Body of pancreas (tissue), 4 donors: ENCODE measurements at regions not wholly inside any gene's neighbourhood (a gene's known extent, or its start where the extent isn't known, plus 50 kb on each side); places are given as distances from the start of the nearest gene placed in this dataset.
"Not testable (repeated sequence)": the region's sequence is repeated elsewhere in the genome, so short reads cannot be mapped to it uniquely, and the experiment has no call there.

Experiments used
- ATAC-seq: fragments of 150-250 bp; one replicate; pipeline ENCODE4 v1.9.1; 2016
- DNase-seq, 4 donors: peaks; one replicate each; pipeline ENCODE4 v3.0.0-alpha.2; 2019
- H3K27ac ChIP-seq, 4 donors: fragments of 200-600 bp; sonication (generic); 1 replicate in 3 of 4; 2 replicates in 1 of 4; pipeline versions ENCODE4 v1.5.1 to v1.6.1; 2016 to 2019; ENCODE audit warnings: mild to moderate bottlenecking in 1 of 4, mixed read lengths in 1 of 4, moderate library complexity in 1 of 4
- H3K27me3 ChIP-seq, 2 donors: fragments of 200-600 bp; sonication (generic); one replicate each; pipeline ENCODE4 v1.6.0; 2016; ENCODE audit warnings: mild to moderate bottlenecking in 1 of 2
- H3K36me3 ChIP-seq, 2 donors: fragments of 200-600 bp; sonication (generic); replicated peaks in 1 of 2; 2 replicates each; pipeline ENCODE4 v1.5.1; 2016; ENCODE audit warnings: low read depth in 2 of 2; ENCODE audit not compliant: insufficient read depth in 1 of 2
- H3K4me1 ChIP-seq: fragments of 200-600 bp; sonication (generic); one replicate; pipeline ENCODE4 v1.6.0; 2016
- H3K4me3 ChIP-seq, 2 donors: fragments of 200-600 bp; sonication (generic); 1 replicate in 1 of 2; 2 replicates in 1 of 2; pipeline ENCODE4 v1.5.1; 2016 to 2019
- H3K9me3 ChIP-seq, 3 donors: fragments of 200-600 bp; sonication (generic); 1 replicate in 2 of 3; 2 replicates in 1 of 3; pipeline ENCODE4 v1.5.1; 2016
- CTCF ChIP-seq, 7 experiments: fragments of 450-650 bp in 4 of 7; fragments of 200-600 bp in 3 of 7; sonication (generic) in 3 of 7; IDR thresholded peaks; one replicate each; pipeline ENCODE4 v1.5.1; 2016 to 2019; ENCODE audit warnings: antibody characterized with exemption in 7 of 7
- POLR2A ChIP-seq, 3 donors: fragments of 450-650 bp; IDR thresholded peaks; one replicate each; pipeline ENCODE4 v1.6.1; 2016; ENCODE audit warnings: antibody characterized with exemption in 3 of 3, mild to moderate bottlenecking in 2 of 3
- WGBS, 2 donors: methylation state at CpG; one replicate each; pipeline ENCODE4 v1.1.5; 2017; 5-methylcytosine and 5-hydroxymethylcytosine counted together
- intact Hi-C: fragments of 100-400 bp; cut with DNase I; formaldehyde crosslinking; loops from one replicate; pipeline ENCODE4 v1.15.1; 2023

- TF ChIP-seq CTCF (IDR thresholded peaks at IDR 0.05) = no peak
- no peak for TF ChIP-seq POLR2A (IDR thresholded peaks at IDR 0.05)
- H3K36me3 ChIP-seq = no peaks in the 10 kb centered on the region
- DNase-seq = no peak
- no peaks in the 10 kb centered on the region for H3K4me1 ChIP-seq
- no peak overlapping the region for H3K4me3 ChIP-seq
- H3K27ac ChIP-seq = no peak overlapping the region
- no peaks in the 10 kb centered on the region for H3K9me3 ChIP-seq
- no peak for ATAC-seq
- 75% methylated on average over 3 of the region's 3 CpGs for WGBS, 2 donors
- intact Hi-C loops = no loop called here
- H3K27me3 ChIP-seq = no peaks in the 10 kb centered on the region
Measured at GRCh38 chr7:113504691-113505090, 386.3 kb upstream of the SMIM30 start.

DNA sequence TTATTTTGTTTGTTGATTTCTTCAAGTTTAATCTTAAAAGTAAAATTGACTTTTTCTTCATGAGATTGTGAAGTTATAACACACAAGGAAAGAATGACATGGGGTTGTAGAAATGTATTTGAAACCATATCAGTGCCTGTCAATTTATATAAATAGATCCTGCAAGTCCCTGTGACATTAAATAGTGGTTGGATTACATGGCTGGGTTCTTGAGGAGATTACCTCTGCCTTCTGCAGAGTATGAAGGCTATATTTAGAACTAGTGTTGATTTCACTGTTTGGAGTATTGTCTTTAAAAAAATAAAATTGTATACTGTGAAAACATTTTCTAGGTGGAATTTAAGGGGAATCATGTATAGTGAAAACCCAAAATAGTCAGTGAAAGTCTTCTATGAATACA, 385.8 kb upstream of the SMIM30 start:
- H3K4me1 ChIP-seq = no peaks in the 10 kb centered on the region
- no peaks in the 10 kb centered on the region for H3K9me3 ChIP-seq
- H3K27me3 ChIP-seq = no peaks in the 10 kb centered on the region
- no peak for ATAC-seq
- H3K4me3 ChIP-seq = no peak overlapping the region
- H3K36me3 ChIP-seq = no peaks in the 10 kb centered on the region
- TF ChIP-seq POLR2A (IDR thresholded peaks at IDR 0.05) (no peak), CTCF (IDR thresholded peaks at IDR 0.05) (no peak)
- H3K27ac ChIP-seq = no peak overlapping the region
- no peak for DNase-seq
- intact Hi-C loops = no loop called here

DNA sequence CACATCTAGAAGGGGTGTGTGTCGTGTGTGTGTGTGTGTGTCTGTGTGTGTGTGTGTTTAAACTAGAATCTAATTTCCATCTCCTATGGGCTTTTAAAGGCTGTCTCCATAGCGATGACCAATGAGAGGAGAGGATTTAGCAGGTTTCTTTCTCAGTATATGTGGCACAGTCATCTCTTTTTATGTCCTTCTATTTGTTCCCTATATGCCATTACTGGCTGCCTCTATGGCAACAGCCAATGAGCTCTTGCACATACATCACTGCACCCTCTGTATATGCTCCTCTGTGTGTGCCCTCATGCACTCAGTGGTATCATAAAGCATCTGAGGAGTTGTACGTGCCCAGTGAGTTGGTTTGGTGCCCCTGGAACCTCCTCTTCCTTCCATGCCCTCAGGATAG, 378.2 kb upstream of the SMIM30 start:
- 40 to 61% methylated on average over 2 to 3 of the region's 3 CpGs for WGBS, 2 donors
- DNase-seq, H3K4me1 ChIP-seq, ATAC-seq, H3K9me3 ChIP-seq, H3K27me3 ChIP-seq, H3K36me3 ChIP-seq, intact Hi-C loops, H3K4me3 ChIP-seq, H3K27ac ChIP-seq: not testable (repeated sequence)

GRCh38 chr7:113494797-113495566, 376.6 kb upstream of the SMIM30 start:
- H3K4me3 ChIP-seq, ATAC-seq, H3K27me3 ChIP-seq, H3K9me3 ChIP-seq, intact Hi-C loops, H3K4me1 ChIP-seq, DNase-seq, H3K36me3 ChIP-seq, H3K27ac ChIP-seq: not testable (repeated sequence)
- 82% methylated on average over 6 of the region's 8 CpGs; no CpG with 5 or more reads in 1 of the 2 donors for WGBS, 2 donors

DNA sequence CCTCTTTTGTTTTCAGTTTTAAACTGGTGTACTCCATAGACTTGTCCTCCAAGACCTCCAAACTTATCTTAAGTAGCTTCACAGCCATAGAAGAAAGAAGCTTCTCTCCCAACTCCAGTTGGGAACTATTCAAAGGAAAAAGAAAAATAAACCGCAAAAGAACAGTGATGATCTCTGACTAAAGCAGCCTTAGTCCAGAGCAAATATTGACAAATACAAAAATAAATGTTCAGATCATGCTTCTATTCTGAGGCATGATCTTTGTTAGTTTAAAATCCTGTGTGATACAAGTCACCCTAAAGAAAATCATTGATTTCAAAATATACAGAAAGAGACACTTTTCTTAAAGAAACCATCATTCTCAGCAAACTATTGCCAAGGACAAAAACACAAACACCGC, 373.0 kb upstream of the SMIM30 start:
- TF ChIP-seq CTCF (IDR thresholded peaks at IDR 0.05) (no peak), POLR2A (IDR thresholded peaks at IDR 0.05) (no peak)
- H3K36me3 ChIP-seq = no peaks in the 10 kb centered on the region
- no peak overlapping the region for H3K27ac ChIP-seq
- H3K4me3 ChIP-seq = no peak overlapping the region
- DNase-seq (no peak), ATAC-seq (no peak)
- H3K9me3 ChIP-seq = no peaks in the 10 kb centered on the region
- 60 to 69% methylated on average over 2 of the region's 2 CpGs for WGBS, 2 donors
- intact Hi-C loops = no loop called here
- no peaks in the 10 kb centered on the region for H3K4me1 ChIP-seq
- H3K27me3 ChIP-seq = no peaks in the 10 kb centered on the region
